Activated CD4-positive, alpha-beta T cell treated with anti-CD3 and anti-CD28 coated beads, Interleukin-10, Interleukin-2, amounts not matched to agents 100 ng/mL and 50 ng/mL, durations not matched to agents 16 hours and 8 hours (primary cell): ENCODE measurements at regions not wholly inside any gene's neighbourhood (a gene's known extent, or its start where the extent isn't known, plus 50 kb on each side); places are given as distances from the start of the nearest gene placed in this dataset.
A peak's percentile ranks its signal among the peaks of the same experiment; 100 is the strongest.

Experiments
- DNase-seq: peaks from one replicate; pipeline ENCODE4 v3.0.0-alpha.2; 2020

DNA sequence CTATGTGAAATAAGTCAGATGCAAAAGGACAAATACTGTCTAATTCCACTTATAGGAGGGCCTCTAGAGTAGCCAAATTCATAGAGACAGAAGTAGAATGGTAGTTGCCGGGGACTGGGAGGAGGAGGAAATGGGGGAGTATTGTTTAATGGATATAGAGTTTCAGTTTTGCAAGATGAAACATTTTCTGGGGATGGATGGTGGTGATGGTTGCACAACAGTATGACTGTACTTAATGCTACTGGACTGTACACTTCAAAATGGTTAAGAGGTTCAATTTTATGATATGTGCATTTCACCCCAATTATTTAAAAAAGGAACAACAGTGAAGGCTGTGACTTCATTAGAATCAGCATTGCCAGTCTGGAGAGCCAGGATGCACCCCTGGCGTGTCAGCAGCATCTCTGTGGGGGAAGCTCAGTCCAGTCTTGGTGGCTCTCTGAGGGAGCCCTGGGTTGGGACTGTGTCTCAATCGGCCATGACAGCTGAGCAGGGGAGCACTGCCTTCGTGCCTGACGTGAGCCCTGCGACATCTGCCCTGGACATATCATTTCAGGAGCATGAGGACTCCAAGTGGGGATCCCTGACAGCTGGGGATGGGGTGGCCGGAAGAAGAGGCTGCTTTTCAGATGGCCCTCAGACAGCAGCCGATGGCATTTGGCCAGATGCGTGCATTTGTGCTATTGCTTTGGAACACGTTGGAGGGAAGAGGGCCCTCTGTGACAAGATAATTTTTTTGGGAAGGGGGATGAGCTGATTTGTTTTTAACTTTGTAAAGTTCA is 130.8 kb upstream of the STC2 start:
- no peak for DNase-seq

DNA sequence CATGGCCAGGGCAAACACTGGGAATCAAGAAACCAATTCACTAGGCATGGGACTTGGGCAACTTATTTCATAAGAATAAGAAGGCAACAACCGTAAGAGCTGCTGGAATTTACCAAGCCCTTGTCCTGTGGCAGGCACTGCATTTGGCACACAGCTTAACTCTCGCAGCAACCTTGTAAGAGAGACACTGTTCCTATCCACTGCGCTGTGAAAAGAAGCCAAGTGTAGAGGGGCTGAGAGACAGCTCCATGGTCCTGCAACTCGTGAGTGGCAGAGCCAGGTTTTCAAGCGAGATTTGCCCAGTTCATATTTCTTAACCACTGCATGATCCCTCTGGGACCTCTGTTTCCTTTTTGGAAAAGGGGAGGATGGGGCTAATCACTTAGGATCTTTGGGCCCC is 129.3 kb upstream of the STC2 start:
- DNase-seq, result no peak

DNA sequence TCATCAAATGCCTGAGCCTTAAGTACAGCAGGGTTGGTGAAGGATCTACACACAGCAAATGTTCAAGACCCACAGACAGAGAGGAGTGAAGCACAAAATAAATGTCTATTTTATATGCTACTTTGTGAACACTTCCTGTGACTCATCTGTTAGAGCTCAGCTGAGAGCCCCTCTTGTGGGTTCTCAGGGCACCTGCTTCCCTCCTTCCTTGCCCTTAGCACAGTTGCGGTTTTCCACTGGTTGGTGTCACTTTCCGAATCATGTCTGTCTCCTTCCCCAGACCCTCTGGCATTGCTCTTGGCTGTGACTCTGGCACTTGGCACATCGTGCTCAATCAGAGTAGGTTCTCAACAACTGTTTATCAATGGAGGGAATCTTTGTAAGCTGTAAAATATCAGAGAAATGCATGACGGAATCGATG is 128.5 kb upstream of the STC2 start:
- no peak for DNase-seq

DNA sequence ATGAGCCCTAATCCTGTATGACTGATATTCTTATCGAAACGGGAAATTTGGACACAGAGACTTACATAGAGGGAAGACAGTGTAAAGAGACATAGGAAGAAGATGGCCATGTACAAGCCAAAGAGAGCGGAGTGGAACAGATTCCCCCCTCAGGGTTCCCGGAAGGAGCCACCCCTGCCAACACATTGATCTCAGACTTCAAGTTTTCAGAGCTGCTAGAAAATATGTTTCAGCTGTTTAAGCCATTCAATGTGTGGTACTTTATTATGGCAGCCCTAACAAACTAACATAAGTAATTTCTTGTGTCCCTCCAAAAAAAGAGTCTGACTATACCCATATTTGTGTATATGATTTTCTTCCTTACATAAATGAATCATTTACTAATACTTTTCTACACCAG is 128.0 kb upstream of the STC2 start:
- no peak for DNase-seq

DNA sequence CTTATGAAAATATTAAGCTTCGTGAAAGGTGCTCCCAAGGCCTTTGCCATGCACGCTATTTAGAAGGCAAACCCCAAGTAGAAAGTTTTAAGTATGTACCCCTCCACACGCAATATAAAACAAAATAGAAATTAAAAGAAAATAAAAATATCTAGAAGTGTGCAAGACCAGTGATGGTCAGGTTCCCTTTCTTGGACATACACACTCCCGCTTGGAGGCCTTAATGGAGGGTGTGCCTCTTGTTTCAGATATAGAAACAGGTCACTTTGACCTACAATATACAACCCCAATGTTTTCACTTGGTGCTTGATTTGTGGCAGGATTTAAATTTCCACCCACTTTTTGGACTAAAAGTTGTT is 127.4 kb upstream of the STC2 start:
- DNase-seq, result no peak

DNA sequence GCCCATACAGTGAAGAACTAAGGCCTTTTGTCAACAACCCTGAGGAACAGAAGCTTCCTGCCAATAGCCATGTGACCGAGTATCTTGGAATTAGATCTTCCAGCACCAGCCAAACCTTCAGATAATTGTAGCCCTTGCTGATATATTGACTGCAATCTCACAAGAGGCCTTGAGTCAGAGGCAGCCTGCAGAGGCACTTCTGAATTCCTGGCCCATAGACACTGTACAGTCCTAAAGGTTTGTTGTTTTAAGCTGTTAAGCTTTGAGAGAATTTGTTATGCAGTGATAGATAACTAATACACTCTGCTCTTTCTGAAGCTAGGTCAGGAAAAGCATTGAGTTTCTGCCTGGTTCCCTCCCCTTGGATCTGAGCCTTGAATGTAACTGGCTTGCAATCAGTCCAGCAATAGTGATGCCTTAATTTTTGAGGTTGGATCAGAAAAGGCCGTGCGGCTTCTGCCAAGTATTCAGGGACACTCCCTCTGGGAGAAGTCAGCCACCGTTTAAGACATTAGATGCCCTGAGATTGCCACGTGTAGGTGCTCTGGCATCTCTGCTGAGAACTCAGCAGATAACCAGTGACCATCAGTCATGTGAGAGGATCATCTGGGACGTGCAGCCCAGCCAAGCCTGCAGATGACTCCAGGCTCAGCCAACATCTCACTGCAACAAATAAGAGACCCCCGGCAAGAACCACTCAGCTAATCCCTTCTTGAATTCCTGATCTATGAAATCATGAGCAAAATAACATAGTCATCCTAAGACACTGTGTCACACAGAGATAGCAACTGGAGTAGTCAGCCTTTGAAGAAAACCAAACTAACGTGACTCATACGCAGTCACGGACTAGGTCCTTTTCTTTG is 126.8 kb upstream of the STC2 start:
- DNase-seq, result no peak

DNA sequence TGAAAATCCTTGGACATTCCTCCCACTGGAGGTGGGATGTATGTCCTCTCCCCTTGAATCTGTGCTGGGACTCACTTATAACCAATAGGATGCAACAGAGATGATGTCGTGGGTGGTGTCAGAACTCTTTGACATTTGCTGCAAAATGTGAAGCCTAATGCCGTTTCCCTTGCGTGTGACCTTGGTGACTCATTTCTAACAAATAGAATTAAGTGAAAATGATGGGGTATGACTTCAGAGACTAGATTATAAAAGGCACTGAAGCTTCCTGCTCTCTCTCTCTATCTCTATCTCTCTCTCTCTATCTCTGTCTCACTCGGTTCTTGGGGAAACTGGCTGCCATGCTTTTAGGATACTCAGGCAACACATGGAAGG is 126.1 kb upstream of the STC2 start:
- DNase-seq, result no peak

DNA sequence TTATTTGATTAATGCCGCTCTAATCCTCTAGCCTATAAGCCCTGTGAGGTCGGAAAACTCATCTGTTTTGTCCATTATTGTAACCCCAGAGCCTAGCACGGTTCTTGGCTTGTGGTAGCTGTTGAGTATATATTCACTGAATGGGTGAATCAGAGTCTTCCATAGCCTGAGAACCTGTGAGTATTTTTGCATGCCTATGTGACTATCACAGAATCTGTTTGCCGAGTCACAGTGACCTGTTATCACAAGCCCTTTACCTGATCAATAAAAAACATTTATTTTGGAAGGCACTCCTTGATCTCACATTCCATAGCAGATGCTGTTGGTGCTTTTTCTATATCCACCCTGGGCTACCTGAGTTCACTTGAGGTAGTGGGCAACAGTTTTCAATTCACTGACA is 125.0 kb upstream of the STC2 start:
- no peak for DNase-seq

DNA sequence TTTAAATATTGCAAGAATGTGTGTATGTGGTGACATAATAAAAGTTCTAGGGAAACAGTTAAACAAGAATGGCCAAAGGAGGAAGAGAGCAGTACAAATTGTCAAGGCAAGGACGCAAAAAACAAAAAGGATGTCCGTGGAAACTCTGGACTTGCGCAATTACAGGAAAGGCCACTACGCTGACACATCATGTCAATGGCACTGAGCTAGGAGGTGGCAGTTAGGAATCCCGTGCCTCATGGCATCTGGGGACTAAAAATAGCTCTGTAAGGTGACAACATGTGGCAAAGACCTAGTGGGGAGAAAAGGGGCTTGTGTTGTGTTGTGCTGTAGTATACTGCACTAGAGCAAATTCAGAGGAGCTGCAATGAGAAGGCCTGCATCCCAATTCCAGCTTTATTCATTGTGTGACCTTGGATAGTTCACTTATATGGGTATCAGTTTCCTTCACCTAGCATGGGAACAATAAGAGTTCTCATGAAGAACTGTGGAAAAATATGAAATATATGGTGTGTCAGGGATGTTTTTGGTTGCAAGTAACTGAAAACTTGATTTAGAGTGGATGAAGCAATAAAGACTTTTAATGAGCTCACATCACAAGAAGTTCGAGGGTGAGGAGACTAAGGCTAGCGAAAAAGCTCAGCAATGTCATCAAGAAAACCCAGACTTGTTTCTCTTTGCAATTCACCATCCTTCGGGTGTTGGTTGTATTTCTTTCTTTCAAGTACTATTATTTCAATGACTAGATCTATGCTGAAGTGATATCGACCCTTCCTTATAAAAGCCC is 124.1 kb upstream of the STC2 start:
- no peak for DNase-seq

DNA sequence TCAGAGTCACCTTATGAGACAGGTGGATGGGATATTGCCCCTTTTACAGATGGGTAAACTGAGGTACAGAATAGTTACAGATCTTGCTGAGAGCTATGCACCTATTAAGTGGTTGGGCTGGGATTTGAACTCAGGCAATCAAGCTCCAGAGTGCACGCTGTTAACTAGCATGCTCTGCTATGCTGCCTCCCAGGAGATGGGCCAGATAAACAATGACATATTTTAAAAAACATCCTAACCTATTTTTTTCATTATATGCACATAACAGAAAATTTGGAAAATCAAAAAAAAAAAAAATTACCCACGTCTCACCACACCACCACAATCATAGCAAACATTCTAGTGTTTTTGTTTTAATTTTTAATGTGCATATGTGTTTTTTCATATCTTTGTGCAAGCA is 123.4 kb upstream of the STC2 start:
- DNase-seq, result no peak

DNA sequence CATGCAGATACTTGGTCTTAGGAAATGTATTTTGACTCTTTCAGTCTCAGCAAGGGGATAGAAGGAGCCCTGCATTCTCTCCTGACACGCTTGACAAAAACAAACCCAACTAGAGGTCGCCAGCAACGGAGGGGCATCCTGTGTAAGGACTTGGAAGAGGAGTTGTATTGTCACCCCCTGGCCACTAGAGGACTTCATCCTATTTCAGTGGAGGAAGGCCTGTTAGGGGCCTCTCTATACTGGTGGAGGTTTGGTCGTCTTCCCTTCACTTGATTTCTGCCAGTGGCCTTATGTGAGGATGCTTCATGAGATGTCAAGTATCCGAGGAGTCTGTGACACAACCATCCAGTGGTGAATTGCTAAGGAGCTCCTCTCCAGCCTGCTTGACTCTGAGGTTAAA is 122.8 kb upstream of the STC2 start:
- peak; percentile 14 for DNase-seq

DNA sequence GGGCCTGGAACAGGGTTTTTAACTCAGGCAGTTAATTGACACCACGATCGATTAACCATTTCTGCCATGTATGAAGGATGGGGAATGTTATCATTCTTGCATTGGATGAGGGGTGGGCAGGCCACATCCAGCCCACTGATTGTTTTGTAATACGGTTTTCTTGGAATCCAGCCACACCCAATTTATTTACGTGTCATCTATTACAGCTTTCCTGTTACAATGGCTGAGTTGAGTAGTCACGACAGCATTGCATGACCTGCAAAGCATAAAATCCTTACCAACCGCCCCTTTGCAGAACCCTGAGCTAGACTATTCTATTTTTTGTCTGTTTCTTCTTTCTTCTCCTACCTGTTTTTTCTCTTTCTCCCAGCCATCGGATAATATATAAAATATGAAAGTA is 122.0 kb upstream of the STC2 start:
- DNase-seq, result no peak

DNA sequence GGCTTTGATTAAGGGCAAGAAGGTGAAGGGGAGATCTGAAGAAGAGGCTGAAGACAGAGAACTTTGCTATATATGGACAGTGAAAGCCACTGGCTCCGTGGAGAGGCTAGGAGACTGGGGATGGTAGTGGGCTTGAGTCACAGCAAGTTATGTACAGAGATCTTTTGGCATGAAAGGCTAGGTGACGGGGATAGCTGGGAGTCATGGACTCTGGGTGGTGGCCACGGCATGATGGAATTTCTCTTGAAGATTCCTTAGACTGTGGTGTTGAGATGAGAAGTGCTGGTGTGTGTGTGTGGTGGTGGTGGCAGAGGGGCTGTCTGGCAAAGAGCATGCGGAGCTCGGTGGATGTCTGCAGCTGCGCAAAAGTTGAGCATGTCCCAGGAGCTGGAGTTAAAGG is 120.6 kb upstream of the STC2 start:
- no peak for DNase-seq

DNA sequence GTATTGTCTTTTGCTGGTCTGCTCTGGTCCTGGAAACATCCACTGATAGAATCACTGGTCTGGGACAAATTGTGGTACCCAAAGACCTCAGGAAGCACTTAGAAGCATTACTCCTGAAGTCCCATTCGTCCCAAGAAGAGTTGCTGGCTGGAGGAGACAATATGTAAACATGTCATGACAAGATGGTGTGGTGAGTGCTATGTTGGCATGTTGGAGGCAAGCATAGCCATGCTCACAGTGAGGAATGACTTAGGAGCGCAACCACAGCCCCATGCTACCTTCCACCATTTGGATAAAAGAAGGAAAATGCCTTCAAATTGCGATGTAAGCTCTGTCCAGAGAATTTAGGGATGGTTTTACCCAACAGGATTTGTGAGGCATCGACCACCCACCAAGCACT is 115.8 kb upstream of the STC2 start:
- no peak for DNase-seq

DNA sequence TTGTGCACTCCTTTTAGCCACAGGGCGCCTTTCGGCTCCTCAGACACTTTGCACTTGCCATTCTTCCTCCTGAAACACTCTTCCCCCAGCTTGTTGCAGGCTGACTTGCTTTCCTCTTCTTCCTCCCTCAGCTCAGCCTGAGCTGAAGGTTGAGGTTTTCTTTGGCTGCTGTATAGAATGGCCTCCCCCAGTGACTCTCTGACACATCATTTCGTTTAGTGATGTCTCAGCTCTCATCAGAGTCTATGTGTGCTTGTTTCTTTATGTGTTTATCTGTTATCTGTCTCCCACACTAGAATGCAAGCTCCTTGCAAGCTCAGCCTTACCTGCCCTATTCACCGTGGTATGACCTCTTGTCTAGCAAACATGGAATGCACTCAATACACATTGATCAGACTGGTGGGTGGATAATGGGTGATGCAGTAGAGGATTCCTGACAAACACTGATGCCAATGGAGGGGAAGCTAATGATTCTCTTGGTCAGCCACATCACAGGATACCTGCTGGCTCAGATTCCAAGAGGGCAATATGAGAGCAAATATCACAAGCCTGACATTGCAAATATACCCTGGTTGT is 112.9 kb upstream of the STC2 start:
- DNase-seq, result no peak

DNA sequence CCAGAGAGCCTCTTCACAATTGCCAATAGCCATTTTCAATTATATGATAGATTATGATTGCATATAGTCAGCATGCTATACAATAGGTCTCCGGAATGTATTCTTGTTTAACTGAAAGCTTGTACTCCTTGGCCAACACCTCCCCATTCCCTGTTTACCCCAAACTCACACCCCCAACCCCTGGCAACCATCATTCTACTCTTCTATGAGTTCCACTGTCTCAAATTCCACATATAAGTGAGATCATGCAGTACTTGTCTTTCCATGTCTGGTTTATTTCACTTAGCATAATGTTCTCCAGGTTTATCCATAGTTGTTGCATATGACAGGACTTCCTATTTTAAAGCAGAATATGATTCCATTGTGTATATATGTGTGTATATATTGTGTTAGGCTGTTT is 110.7 kb upstream of the STC2 start:
- no peak for DNase-seq

DNA sequence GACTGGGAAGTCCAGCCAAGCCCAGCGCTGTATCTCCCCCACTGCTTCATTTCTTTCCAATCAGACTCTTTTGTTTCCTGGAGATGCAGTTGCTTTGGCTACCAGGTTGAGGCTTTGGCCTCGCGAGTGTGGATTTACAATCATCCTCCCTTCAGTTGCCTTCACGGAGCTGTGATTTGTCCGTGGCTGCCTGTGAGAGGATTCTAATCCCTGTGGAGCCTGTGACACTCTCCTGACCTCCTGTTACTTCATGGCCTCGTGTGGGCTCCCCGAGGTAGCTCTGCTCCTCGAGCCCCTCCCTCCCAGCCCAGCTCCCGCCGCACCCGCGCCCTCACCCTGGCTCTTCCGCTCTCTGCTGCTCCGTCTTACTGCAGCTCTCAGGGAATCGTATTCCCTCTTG is 107.2 kb upstream of the STC2 start:
- no peak for DNase-seq

DNA sequence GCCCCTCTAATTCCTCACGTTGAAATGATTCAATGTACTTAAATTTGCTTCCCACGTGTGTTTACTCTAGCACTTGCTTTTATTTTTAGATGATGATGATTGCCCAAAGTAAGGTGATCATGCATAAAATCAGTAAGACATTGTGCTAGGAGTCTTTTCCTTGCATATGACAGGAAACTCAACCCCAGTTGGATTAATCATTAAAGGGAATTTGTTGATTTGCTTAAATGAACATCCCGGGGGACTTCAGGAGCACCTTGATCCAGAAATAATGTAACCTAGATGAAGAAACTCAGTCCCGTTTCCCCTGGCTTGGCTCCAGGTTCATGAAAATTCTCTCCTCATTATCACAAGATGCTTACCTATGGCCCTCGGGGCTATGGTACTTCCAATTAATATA is 106.1 kb upstream of the STC2 start:
- DNase-seq, result no peak

DNA sequence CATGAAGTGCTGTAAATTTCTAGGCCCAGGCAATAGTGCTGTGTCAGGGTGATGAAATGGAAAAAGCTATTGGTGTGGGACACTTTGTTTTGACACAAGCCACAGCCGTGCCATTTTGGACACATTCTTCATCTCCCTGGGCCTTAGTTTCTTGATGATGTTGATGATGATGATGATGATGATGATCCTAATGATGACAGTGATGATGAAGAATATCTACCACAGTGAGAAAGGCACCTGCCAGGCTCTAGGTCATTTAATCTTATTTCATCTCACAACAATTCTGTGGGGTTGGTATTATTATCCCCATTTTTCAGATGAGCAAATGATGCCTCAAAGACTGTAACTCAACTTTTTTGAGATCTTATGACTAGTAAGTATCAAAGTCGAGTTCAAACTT is 102.2 kb upstream of the STC2 start:
- no peak for DNase-seq

DNA sequence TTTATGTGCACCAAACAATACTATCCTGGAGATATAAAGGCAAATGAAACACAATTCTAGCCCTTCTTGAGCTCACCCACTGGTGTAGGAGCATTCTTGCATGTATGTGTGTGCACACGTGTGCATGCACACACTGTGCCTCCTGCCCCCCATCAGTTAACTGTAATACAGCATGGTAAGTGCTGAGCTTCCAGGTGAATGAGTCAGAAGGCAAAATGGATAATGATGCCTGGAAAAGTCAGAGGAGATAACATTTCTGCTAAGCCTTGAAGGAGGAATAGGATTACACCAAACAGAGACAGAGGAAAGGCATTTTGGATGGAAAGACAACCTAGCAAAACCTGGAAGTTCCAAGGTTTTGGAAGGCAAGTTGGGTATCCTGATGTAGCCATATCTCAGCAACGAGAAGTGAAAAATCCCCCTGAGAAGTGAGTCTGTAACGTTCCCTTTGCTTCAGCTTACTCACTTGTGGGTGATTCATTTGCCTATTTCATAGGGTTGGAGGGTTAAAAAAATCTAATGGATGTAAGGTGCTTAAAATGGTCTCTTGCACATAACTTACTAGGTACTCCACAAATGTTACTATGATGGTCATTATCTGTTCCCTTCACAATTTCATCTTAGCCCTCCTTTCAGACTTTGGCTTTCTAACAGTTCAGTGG is 101.4 kb upstream of the STC2 start:
- no peak for DNase-seq

DNA sequence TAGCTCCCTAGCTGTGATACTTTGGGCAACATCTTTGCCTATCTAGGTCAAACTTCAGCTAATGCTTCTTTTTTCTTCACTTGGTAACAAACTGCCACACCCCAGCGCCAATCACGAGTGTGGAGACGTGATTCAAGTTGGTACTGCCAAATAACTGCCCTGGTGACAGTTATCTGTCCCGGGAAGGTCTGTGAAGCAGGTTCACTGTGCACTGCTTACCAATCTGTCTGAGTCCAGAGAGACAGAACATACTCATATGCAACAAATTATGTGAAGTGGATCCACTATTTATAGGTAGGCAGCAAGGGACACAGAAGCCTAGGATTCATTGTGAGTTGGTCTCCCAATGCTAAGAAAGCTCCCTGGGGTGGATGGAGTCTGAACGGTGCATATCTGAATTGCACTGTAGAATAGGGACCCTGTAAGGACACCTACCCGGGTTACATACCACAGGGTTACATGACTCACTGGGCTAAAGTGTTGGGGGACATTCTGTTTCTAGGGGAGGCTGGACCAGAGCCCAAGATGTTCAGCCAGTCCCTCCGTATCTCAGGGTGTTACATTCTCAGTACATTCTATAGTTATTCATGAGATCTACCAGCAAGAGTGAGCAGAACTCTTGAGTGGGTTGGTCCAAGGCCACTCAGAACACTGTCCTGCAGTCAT is 95.4 kb upstream of the STC2 start:
- no peak for DNase-seq

DNA sequence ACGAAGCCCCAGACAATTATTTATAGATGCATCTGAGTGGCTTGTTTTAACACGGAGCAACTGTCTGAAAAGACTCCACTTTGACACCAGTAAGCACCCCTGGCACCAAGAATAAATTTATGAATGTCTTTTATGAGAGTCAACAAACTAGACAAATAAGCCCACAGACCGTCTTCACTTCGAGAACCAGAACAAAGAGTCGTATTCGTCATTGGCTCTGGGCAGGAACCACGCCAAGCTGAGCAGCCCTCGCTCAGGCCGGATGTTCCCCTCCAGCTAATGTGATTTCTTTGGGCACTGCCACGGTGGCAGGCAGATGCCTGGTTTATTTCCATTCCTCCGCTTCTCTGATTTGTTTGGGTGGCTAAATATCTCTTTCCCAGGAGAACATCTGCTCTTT is 91.9 kb upstream of the STC2 start:
- no peak for DNase-seq
